Fibroblast of lung (primary cell): ENCODE measurements at regions not wholly inside any gene's neighbourhood (a gene's known extent, or its start where the extent isn't known, plus 50 kb on each side); places are given as distances from the start of the nearest gene placed in this dataset.

ENCODE experiments used
- EZH2 ChIP-seq: IDR thresholded peaks from 2 replicates; pipeline ENCODE4 v1.5.1; 2012; ENCODE audit warnings: low read length, control low read depth, mild to moderate bottlenecking; ENCODE audit errors: missing control alignments
- TF ChIP-seq, protein P1 (sequence below), 2 donors: IDR thresholded peaks in 1 of 2; conservative IDR thresholded peaks in 1 of 2; 1 replicate in 1 of 2; 2 replicates in 1 of 2; pipeline ENCODE4 v1.5.1; 2011 to 2012; ENCODE audit warnings: low read length in 2 of 2, control low read depth in 1 of 2, inconsistent platforms in 1 of 2, low read depth in 1 of 2, mild to moderate bottlenecking in 1 of 2

DNA sequence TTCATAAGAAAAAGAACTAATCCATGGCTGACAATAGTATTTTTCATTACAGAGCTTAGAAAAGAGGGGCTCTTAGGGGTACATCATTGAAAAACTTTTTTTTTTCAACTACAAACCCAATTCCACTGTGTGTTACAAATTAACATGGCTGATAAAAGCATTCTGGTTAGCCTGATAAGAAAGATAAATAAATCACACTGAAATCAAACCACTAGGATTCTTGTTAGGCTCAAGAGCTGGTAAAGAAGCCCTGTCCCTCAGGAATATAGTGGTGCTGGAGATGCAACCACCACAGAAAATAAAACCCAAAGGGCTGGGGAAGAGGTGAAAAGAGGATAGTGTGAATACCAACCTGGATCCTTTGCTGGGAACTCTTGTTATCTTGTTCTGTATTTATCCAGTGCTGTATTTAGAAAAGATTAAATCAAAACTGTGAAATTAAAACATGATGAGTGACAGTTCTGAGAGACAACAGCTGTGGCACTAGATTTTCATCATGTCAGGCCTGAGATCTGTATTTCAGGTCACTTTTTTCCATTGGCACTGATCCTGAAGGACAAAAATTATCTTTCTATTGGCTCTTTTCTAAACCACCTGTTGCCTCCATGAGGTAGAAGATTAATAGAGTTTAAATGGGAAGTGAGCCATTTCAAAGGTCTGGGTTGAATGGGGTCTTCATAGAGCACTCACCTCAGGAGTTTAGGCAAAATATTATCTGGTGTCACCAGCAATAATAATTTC lies 118.6 kb downstream of the ARRDC3 start:
- TF ChIP-seq, protein P1, sequence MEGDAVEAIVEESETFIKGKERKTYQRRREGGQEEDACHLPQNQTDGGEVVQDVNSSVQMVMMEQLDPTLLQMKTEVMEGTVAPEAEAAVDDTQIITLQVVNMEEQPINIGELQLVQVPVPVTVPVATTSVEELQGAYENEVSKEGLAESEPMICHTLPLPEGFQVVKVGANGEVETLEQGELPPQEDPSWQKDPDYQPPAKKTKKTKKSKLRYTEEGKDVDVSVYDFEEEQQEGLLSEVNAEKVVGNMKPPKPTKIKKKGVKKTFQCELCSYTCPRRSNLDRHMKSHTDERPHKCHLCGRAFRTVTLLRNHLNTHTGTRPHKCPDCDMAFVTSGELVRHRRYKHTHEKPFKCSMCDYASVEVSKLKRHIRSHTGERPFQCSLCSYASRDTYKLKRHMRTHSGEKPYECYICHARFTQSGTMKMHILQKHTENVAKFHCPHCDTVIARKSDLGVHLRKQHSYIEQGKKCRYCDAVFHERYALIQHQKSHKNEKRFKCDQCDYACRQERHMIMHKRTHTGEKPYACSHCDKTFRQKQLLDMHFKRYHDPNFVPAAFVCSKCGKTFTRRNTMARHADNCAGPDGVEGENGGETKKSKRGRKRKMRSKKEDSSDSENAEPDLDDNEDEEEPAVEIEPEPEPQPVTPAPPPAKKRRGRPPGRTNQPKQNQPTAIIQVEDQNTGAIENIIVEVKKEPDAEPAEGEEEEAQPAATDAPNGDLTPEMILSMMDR (conservative IDR thresholded peaks at IDR 0.05 in 1 of 2, IDR thresholded peaks at IDR 0.05 in 1 of 2; ENCODE audit: low read depth in 1 of 2, low read length in 2 of 2), result no peak
- no peak for TF ChIP-seq EZH2
